T-cell (primary cell): ENCODE measurements at regions not wholly inside any gene's neighbourhood (a gene's known extent, or its start where the extent isn't known, plus 50 kb on each side); places are given as distances from the start of the nearest gene placed in this dataset.

Source experiments
- ATAC-seq, 4 experiments: fragments of 200-7000 bp in 3 of 4; fragments of 150-1000 bp in 1 of 4; cut with Tn5 transposase; replicated peaks in 1 of 4; 1 replicate in 3 of 4; 2 replicates in 1 of 4; pipeline ENCODE4 v1.10.0; 2021; ENCODE audit warnings: moderate library complexity in 3 of 4, mild to moderate bottlenecking in 2 of 4, moderate number of reproducible peaks in 1 of 4
- CTCF ChIA-PET, 2 donors: fragments of 300-600 bp; sonication (Branson Sonifier 250); formaldehyde crosslinking; loops; one replicate each; lab custom pipeline; 2022; ENCODE audit warnings: antibody characterized with exemption in 2 of 2; lab: Charles Lee
- POLR2A ChIA-PET, 2 donors: fragments of 300-600 bp; sonication (Branson Sonifier 250); formaldehyde crosslinking; loops; one replicate each; lab custom pipeline; 2022; ENCODE audit warnings: antibody characterized with exemption in 2 of 2; lab: Charles Lee
- DNase-seq, 35 experiments: peaks; one replicate each; pipeline versions ENCODE4 v3.0.0 to v3.0.0-alpha.2; 2013 to 2023
- H3K27ac ChIP-seq: one replicate; pipeline ENCODE4 v1.5.1; 2013; ENCODE audit warnings: low read length
- H3K27me3 ChIP-seq, 2 experiments: replicated peaks in 1 of 2; 1 replicate in 1 of 2; 2 replicates in 1 of 2; pipeline versions ENCODE4 v1.6.1 to v1.7.0; 2013; ENCODE audit warnings: low read length in 1 of 2, mixed read lengths in 1 of 2; ENCODE audit not compliant: control insufficient read depth in 2 of 2, insufficient read depth in 2 of 2; ENCODE audit errors: extremely low read depth in 1 of 2
- H3K36me3 ChIP-seq, 2 donors: 1 replicate in 1 of 2; 2 replicates in 1 of 2; pipeline versions ENCODE4 v1.6.1 to v1.7.0; 2013; ENCODE audit warnings: low read length in 1 of 2; ENCODE audit not compliant: control insufficient read depth in 2 of 2, insufficient read depth in 1 of 2; ENCODE audit errors: extremely low read depth in 1 of 2
- H3K4me1 ChIP-seq, 2 experiments: 1 replicate in 1 of 2; 2 replicates in 1 of 2; pipeline versions ENCODE4 v1.6.1 to v1.7.0; 2013; ENCODE audit warnings: low read length in 2 of 2, mixed read lengths in 1 of 2; ENCODE audit not compliant: insufficient read depth in 2 of 2, control insufficient read depth in 1 of 2; ENCODE audit errors: extremely low read depth in 1 of 2
- H3K4me3 ChIP-seq, 2 donors: 1 replicate in 1 of 2; 2 replicates in 1 of 2; pipeline versions ENCODE4 v1.5.1 to v1.7.0; 2013; ENCODE audit warnings: mild to moderate bottlenecking in 2 of 2, low read length in 1 of 2, moderate library complexity in 1 of 2; ENCODE audit not compliant: control insufficient read depth in 1 of 2; ENCODE audit errors: extremely low read depth in 1 of 2
- H3K9me3 ChIP-seq: 2 replicates; pipeline ENCODE4 v1.7.0; 2013
- H3K27ac Mint-ChIP-seq, 2 donors: one replicate each; pipeline ENCODE4 v1.8.0; 2020 to 2021; ENCODE audit warnings: mild to moderate bottlenecking in 2 of 2, mixed read lengths in 2 of 2
- H3K27me3 Mint-ChIP-seq, 2 donors: one replicate each; pipeline ENCODE4 v1.8.0; 2021 to 2022; ENCODE audit warnings: mixed read lengths in 2 of 2
- H3K36me3 Mint-ChIP-seq: one replicate; pipeline ENCODE4 v1.8.0; 2021; ENCODE audit warnings: mixed read lengths
- H3K4me1 Mint-ChIP-seq, 3 donors: one replicate each; pipeline ENCODE4 v1.8.0; 2020 to 2022; ENCODE audit warnings: mixed read lengths in 3 of 3, mild to moderate bottlenecking in 1 of 3
- H3K4me3 Mint-ChIP-seq, 3 donors: one replicate each; pipeline ENCODE4 v1.8.0; 2020 to 2022; ENCODE audit warnings: mild to moderate bottlenecking in 3 of 3, mixed read lengths in 3 of 3, moderate library complexity in 3 of 3
- H3K9me3 Mint-ChIP-seq, 3 donors: one replicate each; pipeline ENCODE4 v1.8.0; 2020 to 2022; ENCODE audit warnings: mixed read lengths in 3 of 3
- WGBS: methylation state at CpG from one replicate; pipeline ENCODE4 v1.1.5; 2013; ENCODE audit warnings: missing lambda C conversion rate; ENCODE audit not compliant: insufficient coverage; 5-methylcytosine and 5-hydroxymethylcytosine counted together

GRCh38 chr5:99316484-99316883 is 387.7 kb upstream of the CHD1 start:
- no peaks in the 10 kb centered on the region for H3K27me3 ChIP-seq
- Mint-ChIP-seq H3K4me1 (no peaks in the 10 kb centered on the region), H3K9me3 (peaks cover 4 to 14% (median 5%) of the 10 kb centered on the region in 3 donors), H3K36me3 (no peaks in the 10 kb centered on the region), H3K27ac (no peak overlapping the region), H3K27me3 (no peaks in the 10 kb centered on the region), H3K4me3 (no peak overlapping the region)
- ATAC-seq (no peak), DNase-seq (no peak)
- no peak overlapping the region for H3K27ac ChIP-seq
- no peaks in the 10 kb centered on the region for H3K4me1 ChIP-seq
- WGBS = 80% methylated on average over 1 of the region's 1 CpG
- CTCF ChIA-PET = no interaction called here
- H3K9me3 ChIP-seq = no peaks in the 10 kb centered on the region
- POLR2A ChIA-PET = no interaction called here
- H3K4me3 ChIP-seq = no peak overlapping the region
- H3K36me3 ChIP-seq = no peaks in the 10 kb centered on the region

GRCh38 chr5:99315413-99316183 is 386.8 kb upstream of the CHD1 start:
- ChIA-PET CTCF (no interaction called here), POLR2A (no interaction called here)
- H3K9me3 ChIP-seq = no peaks in the 10 kb centered on the region
- no peak overlapping the region for H3K27ac Mint-ChIP-seq
- no peak overlapping the region for H3K27ac ChIP-seq
- H3K9me3 Mint-ChIP-seq = peaks cover 4 to 14% (median 5%) of the 10 kb centered on the region in 3 donors
- DNase-seq = no peak
- no peak overlapping the region for H3K4me3 Mint-ChIP-seq
- no peaks in the 10 kb centered on the region for H3K27me3 Mint-ChIP-seq
- H3K4me1 Mint-ChIP-seq = no peaks in the 10 kb centered on the region
- no peak for ATAC-seq
- H3K27me3 ChIP-seq = no peaks in the 10 kb centered on the region
- H3K36me3 ChIP-seq = no peaks in the 10 kb centered on the region
- H3K36me3 Mint-ChIP-seq = no peaks in the 10 kb centered on the region
- no CpG with 5 or more reads among the region's 2 CpGs for WGBS
- no peak overlapping the region for H3K4me3 ChIP-seq
- no peaks in the 10 kb centered on the region for H3K4me1 ChIP-seq

DNA sequence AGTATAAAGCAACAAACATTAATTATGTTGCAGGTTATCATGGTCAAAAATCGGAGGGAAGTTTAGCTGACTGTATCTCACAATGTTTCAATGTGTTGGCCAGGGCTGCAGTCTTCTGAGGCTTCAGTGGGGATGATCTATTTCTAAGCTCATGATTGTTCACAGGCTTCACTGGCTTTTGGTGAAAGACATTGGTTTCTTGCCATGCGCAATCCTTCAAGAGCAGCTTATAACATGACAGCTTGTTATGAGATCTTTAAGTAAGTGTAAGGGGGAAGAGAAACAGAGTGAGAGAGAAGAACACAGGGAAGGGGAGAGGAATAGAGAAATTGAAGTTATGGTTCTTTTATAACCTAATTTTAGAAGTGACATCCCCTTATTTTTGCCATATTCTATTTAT is 385.9 kb upstream of the CHD1 start:
- no peak overlapping the region for H3K4me3 Mint-ChIP-seq
- ATAC-seq = no peak

GRCh38 chr5:99308131-99308530 is 379.3 kb upstream of the CHD1 start:
- DNase-seq = no peak
- no peak for ATAC-seq
- ChIA-PET POLR2A (no interaction called here), CTCF (no interaction called here)
- Histone ChIP-seq H3K4me3 (no peak overlapping the region), H3K36me3 (no peaks in the 10 kb centered on the region), H3K4me1 (no peaks in the 10 kb centered on the region), H3K9me3 (no peaks in the 10 kb centered on the region), H3K27ac (no peak overlapping the region), H3K27me3 (no peaks in the 10 kb centered on the region)
- Mint-ChIP-seq H3K4me1 (no peaks in the 10 kb centered on the region), H3K36me3 (no peaks in the 10 kb centered on the region), H3K27ac (no peak overlapping the region), H3K9me3 (no peaks in the 10 kb centered on the region), H3K27me3 (no peaks in the 10 kb centered on the region), H3K4me3 (no peak overlapping the region)
- WGBS = no CpG with 5 or more reads among the region's 1 CpG

More for the DNA sequence above, 385.9 kb upstream of the CHD1 start:
- Mint-ChIP-seq H3K4me1 (no peaks in the 10 kb centered on the region), H3K9me3 (peaks cover 4 to 11% (median 5%) of the 10 kb centered on the region in 3 donors), H3K36me3 (no peaks in the 10 kb centered on the region), H3K27me3 (no peaks in the 10 kb centered on the region), H3K27ac (no peak overlapping the region)
- Histone ChIP-seq H3K9me3 (no peaks in the 10 kb centered on the region), H3K4me3 (no peak overlapping the region), H3K27ac (no peak overlapping the region), H3K4me1 (no peaks in the 10 kb centered on the region), H3K27me3 (no peaks in the 10 kb centered on the region), H3K36me3 (no peaks in the 10 kb centered on the region)
- ChIA-PET CTCF (no interaction called here), POLR2A (no interaction called here)
- no peak for DNase-seq
- WGBS = 50% methylated on average over 1 of the region's 2 CpGs

DNA sequence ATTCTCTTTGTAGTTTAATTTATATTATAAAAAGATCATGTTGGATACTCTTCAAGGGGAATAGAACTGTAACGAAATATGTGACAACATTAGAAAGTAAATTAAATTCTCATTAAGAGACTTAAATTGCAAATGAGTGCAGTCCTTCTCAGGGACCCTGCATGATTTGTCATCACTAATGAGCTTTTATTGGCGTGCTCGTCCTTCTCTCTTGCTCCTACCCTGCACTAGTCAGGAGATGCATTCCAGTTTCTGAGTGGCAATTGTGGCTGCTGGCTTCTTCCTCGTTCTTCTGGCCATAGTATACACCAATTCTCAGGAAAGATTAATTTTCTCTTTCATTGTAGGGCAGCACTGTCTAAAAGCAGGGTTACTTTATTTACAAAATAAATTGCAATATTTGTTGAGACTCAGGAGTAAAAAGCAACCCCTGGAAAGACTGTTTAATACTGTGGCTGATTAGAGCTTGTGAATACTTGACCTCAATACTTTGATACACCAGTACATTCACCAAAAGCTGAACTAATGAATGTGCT is 376.3 kb upstream of the CHD1 start:
- Mint-ChIP-seq H3K9me3 (peaks cover 5% of the 10 kb centered on the region in 3 donors), H3K4me3 (no peak overlapping the region), H3K27me3 (no peaks in the 10 kb centered on the region), H3K4me1 (no peaks in the 10 kb centered on the region), H3K36me3 (no peaks in the 10 kb centered on the region), H3K27ac (no peak overlapping the region)
- POLR2A ChIA-PET = no interaction called here
- Histone ChIP-seq H3K27me3 (no peaks in the 10 kb centered on the region), H3K4me3 (no peak overlapping the region), H3K27ac (no peak overlapping the region), H3K36me3 (no peaks in the 10 kb centered on the region), H3K4me1 (no peaks in the 10 kb centered on the region), H3K9me3 (no peaks in the 10 kb centered on the region)
- CTCF ChIA-PET = no interaction called here
- no peak for ATAC-seq
- no peak for DNase-seq
- WGBS = 74% methylated on average over 2 of the region's 4 CpGs

GRCh38 chr5:99285606-99286005 is 356.8 kb upstream of the CHD1 start:
- WGBS = no CpG with 5 or more reads among the region's 1 CpG
- no peaks in the 10 kb centered on the region for H3K36me3 ChIP-seq
- no peak overlapping the region for H3K4me3 Mint-ChIP-seq
- POLR2A ChIA-PET = no interaction called here
- H3K4me1 Mint-ChIP-seq = no peaks in the 10 kb centered on the region
- no peaks in the 10 kb centered on the region for H3K36me3 Mint-ChIP-seq
- DNase-seq (no peak), ATAC-seq (no peak)
- peaks cover 0 to 5% (median 0%) of the 10 kb centered on the region in 3 donors for H3K9me3 Mint-ChIP-seq
- CTCF ChIA-PET = no interaction called here
- no peaks in the 10 kb centered on the region for H3K9me3 ChIP-seq
- H3K27ac Mint-ChIP-seq = no peak overlapping the region
- no peak overlapping the region for H3K4me3 ChIP-seq
- H3K27ac ChIP-seq = no peak overlapping the region
- no peaks in the 10 kb centered on the region for H3K27me3 Mint-ChIP-seq
- no peaks in the 10 kb centered on the region for H3K27me3 ChIP-seq
- no peaks in the 10 kb centered on the region for H3K4me1 ChIP-seq
